Stimulated activated CD4-positive, alpha-beta T cell treated with anti-CD3 and anti-CD28 coated beads, Interleukin-2, amount 100 ng/mL, for 24 hours (primary cell): ENCODE measurements at regions not wholly inside any gene's neighbourhood (a gene's known extent, or its start where the extent isn't known, plus 50 kb on each side); places are given as distances from the start of the nearest gene placed in this dataset.

Experiments used
- DNase-seq, 2 donors: peaks; one replicate each; pipeline ENCODE4 v3.0.0-alpha.2; 2020

DNA sequence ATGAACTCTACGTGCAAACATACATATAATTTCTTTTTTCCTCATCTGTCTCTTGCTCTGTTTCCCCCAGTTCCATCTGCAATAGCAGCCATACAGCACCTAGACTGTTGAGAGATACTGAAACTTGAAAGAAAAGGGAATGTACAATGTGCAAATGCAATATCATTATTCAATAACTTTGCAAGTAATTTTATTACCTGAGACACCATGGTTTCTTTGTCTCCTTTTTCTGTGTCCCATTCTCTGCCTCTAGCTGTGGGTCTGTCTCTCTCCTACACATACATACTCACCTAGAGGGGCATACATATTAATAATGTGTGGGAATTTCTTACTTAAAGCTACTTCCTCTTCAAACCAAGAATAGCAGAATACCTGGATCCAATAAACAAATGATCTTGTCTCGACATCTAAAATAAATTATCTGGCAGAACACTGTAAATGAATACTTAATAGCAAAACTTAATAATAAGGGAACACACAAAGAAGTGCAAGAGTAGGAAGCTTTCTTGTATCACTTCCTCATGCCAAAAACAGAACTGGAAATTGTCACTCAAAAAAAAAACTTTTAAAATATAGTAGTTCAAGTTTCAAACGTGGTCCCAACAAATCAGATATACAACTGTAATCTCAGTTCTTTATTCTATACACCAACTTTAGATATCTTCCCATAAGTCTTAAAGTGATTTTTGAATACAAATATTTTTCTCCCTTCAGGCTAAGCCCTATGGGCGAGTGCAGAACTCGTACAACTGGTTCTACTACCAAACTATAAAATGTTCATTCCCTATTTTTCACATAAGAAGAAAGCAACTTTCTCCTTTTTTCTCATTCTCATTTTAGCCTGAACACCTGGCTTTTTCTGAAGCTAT is 194.6 kb downstream of the NRIP1 start:
- DNase-seq: no peak

DNA sequence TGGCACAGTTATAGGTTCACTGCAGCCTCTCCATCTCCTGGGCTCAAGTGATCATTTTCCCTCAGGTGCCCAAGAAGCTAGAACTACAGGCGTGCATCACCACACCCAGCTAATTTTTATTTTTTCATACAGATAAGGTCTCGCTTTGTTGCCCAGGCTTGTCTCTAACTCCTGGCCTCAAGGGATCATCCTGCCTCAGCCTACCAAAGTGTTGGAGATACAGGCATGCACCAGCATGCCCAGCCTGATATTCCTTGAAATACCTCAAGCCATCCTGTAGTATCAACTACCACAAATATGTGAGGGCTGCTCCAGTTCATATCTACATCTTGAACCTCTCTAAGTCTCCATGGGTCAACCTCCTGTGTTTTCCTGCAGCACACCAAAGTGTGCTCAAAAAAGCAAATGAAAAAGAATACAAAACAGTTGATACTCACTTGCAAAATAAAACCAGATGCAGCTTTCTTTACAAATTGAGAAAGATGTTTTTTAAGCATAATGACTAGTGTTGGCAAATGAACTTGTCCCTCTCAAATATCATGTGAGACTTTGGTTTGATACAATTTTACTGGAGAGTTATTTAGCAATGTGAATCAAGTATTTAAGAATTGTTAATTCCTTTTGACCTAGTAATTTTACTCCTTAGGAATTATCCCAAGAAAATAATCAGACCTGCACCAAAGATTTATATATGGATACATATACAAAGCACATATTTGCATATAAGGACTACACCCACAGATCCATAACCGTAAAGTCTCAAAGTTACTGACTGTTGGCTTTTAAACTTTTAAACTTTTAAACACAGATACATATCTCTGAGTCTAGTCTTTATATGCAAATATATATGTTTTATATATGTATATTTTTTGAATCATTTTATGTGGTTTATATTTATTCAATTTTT is 197.7 kb downstream of the NRIP1 start:
- no peak for DNase-seq

DNA sequence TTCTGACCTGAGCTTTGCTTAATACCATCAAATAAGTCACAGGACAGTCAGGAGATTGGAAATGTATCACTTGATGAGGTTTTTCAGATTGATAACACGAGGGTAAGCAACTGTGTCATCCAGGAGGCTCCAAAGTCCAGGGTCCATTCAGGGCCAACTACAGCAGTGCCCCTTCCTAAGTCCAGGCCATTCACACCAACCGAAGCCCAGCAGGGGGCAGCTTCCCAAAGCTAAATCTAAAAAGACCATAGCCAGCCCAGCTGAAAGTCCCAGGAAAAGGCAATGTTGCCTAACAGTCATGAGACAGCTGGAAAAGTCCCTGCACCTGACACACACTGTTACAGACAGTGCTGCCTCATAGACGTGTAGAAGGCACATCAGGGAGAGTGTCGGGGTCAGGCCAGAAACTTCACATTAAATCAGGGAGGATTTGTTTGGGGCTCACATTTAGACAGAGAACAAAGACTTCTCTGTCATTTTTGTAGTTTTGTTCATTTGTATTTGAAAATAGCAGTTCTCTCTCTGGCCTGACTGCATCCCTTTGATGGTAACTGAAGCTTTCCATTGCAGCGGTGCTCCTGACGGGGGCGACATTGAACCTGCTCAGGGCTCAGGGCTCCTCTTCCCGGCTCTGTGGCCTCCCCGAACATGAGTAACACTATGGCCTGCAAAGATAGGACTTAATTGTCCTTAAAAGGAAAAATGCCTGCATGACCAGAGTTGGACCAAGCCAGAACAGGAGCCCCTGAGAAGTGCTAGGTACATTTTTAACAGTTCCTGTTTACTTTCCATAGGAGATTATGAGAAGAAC is 200.4 kb downstream of the NRIP1 start:
- DNase-seq: peak; percentile 36 to 55

DNA sequence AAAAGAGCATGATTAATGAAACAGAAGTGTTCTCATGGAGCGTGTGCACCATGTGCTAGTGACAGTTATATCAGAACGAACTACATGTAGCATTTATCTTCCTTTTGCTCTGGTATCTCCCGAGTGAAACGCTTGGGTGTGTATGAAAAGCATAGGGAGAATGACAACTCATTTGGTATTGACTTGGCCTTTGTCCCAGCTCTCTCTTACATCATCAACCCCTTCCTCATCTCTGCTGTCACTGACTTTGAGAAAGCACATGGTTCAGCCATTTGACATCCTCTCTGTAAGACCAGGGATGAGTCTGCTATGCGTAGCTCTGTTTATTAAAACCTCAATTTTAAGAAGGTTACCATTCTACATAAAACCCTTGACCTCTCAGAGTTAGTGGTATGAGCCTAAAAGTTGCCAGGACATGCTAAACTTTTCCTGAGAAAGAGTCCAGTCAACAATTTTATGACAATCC is 201.0 kb downstream of the NRIP1 start:
- DNase-seq: no peak

DNA sequence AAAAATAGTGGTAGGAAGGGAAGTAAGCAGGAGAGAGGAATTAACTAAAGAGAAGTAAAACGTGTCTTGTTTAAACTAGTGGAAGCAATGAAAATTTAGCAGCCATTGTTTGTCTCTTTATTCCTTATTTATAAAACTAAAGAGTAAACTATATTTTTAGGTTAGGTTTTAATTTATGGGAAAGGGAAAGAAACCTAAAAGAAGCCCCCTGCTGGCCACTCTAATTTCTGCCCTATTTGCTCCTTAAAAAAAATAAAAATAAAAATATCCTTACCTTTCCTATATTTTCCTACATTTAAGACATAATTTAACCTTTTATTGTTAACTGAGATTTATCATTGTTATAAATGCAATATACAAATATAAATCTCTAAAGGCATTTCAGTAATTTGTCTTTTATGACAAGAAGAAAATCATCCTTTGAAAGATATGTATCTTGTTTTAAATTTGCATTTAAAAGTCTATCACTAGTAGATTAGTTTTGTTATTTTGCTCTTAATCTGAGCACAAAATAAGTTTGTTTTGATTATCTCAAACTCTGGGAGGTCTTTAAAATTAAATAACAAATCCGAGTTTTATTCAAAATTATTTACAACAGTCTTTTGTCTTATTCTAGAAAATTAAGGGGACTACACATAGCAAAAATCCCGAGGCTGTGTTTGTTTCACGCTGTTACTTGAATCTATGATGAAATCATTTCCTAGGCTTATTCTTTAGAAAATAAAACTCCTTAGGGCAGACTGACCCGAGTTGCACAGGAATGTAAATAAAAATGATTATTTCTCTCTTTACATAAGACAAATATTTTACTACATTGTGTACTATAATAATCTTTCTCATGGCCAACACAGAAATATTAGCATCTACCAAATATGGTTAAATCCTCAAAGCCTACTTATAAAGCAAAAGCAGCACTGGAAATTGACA is 201.7 kb downstream of the NRIP1 start:
- DNase-seq: peak; percentile 20 to 39

DNA sequence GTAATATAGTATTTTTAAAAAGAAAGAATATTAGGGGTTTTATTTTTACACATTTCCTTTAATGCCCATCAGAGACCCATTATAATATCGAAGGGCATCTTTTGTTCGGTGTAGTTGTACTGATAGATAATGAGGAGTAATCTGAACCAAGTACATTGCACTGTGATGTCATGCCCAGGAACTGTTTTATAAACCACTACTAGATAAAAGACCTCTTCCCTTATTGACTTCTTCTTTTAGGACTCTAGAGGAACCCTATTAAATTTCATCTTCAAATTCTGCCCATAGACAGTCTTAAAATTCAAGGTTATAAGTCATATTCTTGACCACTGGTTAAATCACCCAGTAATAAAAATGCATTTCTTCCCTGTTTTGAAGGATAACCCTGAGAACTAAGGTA is 206.5 kb downstream of the NRIP1 start:
- DNase-seq: no peak

DNA sequence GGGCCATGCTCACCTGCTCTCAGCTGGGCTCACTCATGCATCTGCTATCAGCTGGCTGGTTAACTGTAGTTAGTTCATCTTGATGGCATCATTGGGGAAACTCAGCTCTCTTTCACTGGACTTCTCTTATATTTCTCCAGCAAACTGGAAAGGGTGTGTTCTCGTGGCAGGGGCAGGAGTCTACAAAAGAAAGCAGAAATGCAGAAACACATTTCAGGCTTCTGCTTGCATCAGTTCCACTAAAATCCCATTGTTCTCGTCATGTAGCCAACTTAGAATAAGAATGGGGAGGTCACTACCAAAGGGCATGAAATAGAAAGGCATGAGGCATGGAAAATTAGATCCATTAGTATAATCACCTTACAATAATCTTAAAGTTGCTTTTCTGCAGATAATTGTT is 207.3 kb downstream of the NRIP1 start:
- no peak for DNase-seq

DNA sequence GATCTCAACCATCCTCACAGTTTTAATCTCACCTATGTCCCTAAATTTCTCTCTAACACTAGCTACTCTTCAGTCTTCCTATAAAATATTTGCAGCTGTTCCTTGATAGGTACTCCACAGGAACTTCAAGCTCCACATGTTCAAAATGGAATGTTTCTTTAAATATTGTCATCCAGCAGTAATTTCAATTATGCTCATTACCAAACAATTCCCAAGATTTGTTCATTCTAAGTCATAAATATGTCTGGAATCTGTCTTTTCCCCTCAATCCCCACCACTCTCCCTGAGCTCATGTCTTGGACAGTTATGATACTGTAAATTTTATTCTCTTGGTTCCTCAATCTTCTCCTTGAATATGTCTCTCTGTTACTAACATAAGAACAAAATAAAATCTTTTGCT is 214.4 kb downstream of the NRIP1 start:
- no peak for DNase-seq

DNA sequence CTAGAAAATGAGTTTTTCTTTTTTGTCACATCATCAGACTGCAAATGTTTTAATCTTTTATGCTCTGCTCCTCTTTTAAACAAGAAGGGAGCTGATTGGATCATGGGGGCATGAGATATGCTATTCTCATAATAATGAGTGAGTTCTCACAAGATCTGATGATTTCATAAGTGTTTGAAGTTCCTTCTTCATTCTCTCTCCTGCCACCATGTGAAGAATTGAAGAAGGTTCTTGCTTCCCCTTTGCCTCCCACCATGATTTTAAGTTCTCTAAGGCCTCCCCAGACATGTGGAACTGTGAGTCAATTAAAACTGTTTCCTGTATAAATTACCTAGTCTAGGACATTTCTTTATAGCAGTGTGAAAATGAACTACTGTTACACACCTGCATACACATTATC is 218.2 kb downstream of the NRIP1 start:
- no peak for DNase-seq

DNA sequence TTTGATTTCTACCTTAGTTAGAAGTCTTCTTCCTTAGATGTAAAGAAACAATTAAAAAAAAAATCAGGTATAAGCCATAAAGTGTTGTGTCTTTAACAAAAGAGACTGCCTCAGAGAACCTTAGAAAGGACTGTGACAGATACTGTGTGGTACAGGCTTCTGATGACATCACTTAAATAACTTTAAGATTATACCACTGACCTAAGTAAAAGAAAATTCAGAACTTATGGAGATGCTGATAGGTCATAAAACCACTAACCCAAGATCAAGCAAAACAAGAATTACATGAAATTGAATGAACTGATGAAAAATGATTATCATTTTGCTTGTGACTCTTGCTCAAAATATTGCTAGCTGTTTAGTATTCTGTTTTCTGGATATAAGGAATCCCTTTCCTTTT is 220.8 kb downstream of the NRIP1 start:
- no peak for DNase-seq

DNA sequence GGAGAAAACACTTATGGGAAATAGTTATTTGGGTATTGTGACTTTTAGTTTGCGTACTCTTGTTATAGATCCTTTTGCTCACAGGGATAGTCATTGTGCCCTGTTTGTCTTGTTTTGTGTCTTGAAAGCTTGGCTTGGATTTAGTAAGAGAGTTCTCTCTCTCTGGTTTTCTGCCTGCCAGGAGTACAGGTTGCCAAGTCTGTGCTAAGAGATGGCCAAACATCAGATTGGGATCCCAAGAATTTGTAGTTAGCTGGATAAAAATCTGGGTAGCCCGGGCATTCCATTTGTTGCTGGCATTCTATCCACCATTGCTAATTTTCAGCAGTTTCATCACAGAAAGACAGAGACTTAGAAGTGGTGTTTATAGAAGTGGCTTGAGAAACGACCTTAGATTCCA is 222.2 kb downstream of the NRIP1 start:
- no peak for DNase-seq

DNA sequence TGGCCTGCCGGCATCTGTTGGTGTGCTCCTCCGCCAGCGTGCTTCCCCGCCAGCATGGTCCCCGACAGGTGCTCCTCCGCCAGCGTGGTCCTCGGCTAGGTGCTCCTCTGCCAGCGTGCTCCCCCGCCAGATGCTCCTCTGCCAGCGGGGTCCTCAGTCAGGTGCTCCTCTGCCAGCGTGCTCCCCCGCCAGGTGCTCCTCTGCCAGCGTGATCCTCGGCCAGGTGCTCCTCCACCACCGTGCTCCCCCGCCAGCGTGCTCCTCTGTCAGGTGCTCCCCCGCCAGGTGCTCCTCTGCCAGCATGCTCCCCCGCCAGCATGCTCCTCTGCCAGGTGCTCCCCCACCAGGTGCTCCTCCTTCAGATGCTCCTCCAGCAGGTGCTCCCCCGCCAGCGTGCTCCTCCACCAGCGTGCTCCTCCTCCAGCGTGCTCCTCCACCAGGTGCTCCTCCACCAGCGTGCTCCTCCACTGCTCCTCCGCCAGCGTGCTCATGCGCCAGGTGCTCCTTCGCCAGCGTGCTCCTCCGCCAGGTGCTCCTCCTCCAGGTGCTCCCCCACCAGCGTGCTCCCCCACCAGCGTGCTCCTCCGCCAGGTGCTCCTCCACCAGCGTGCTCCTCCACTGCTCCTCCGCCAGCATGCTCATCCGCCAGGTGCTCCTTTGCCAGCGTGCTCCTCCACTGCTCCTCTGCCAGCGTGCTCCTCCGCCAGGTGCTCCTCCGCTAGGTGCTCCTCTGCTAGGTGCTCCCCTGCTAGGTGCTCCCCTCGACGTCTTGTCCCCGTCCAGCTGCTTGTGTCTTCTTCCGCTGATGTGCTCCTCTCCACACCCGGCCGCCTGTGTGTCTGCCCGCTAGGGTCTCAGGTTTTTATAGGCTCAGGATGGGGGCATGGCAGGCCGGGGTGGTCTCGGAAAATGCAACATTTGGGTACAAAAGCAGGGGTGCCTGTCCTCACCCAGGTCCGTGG is 223.0 kb downstream of the NRIP1 start:
- no peak for DNase-seq

DNA sequence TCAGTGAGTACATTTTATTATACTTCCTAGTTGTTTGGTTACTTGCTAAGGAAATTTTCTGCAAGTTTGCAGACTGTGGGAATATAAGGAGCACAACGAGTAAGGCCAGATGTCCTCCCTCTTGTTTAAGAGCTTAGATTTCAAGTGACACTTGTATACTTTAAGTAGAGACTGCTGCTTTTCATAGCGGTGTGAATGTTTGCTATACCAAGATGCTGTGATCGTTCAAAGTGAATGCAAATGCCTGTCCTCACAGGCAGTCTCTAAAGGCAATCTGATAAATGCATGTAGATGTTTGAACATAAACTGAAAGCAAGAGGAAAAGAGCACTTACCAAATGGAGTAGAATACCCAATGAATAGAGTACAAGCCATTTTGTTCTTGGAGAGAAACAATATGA is 226.4 kb downstream of the NRIP1 start:
- DNase-seq: no peak

DNA sequence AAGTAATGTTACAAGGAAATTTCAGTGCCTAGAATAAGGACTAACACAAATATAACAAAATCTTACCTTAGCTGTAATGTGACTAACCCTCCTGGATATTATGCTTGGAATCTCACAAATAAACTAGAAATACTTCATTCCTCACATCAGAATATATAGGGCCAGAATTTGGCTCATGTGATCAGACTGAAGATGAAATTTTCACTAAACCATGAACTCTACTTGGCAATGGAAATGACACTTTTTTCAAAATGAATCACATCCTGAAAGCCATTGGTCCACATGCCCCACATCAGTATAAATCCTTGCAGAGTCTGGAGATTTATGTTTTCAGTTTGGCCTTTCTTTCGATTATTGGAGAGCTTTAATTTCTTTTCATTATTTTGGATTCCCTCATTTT is 227.8 kb downstream of the NRIP1 start:
- no peak for DNase-seq

DNA sequence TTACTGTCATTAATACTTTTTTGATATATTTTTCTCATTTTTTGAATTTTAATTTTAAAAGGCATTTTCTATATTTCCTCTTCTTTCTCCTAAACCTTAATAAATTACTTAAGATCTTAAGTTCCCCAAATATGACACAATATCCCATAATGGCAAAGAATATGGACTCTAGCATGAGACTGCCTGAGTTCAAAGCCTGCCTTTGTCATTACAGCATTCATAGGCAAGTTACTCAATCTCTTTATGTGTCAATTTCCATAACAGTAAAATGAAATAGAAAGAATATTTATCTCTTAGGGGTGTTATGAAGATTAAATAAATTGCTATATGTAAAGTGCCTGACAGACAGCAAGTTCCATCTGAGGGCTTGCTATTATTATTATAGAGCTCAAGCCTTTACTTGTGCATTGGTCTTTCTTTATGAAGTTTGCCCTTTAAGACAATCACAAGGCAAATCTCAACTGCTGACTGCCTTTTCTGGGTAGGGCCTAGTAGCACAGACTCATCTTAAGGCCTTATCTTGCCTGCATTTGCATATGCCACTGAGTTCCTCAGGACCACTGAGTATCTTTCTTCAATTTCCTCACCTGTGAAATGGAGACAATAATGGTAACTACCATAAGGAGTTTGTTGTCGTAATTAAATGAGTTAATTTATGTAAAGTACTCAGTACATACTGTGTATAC is 231.0 kb downstream of the NRIP1 start:
- DNase-seq: no peak

DNA sequence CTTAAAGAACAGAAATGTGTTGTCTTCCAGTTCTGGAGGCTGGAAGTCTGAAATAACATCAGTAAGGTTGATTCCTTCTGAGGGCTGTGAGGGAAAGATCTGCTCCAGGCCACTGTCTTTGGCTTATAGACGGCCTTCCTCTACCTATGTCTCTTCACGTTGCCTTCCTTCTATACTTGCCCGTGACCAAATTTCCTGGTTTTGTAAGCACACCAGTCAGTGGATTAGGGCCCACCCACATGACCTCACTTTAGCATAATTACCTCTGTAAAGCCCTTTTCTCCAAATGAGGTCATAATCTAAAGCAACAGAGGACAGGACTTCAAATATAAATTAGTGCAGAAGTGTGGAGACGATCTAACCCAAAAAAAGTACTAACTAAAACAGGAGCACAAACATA is 231.6 kb downstream of the NRIP1 start:
- no peak for DNase-seq

DNA sequence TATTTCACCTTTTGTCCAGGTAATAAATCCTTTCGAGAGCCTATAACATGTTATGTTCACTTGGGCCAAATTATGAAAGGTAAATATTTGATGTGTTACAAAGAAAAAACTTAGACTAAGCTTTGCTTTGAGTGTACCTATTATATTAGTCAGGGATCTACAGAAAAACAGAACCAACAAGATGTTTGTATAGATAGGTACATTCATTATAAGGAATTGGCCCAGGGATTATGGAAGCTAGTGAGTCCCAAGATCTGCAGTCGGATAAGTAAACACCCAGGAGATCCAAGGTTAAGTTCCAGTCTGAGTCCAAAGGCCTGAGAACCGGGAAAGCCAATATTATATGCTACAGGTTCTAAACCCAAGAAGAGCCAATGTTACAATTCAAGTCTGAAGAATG is 234.5 kb downstream of the NRIP1 start:
- no peak for DNase-seq

DNA sequence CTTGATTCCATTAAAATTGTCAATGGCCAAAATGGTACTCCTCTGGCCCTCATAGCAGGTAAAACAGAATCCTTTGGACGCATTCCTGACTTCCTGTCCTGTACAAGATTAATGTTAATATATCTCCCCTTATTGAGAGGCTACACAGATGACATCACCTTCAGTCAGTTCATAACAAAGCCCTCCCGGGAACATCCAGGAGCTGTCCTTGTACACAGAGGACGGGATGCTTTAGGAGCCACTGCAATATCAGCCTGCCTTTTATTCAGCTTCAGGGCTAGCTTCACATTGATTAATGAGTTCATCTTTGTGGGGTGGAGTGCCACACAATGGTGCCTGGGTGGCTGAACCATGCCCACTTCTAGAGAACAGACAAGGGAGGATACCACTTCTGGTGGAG is 235.1 kb downstream of the NRIP1 start:
- no peak for DNase-seq

DNA sequence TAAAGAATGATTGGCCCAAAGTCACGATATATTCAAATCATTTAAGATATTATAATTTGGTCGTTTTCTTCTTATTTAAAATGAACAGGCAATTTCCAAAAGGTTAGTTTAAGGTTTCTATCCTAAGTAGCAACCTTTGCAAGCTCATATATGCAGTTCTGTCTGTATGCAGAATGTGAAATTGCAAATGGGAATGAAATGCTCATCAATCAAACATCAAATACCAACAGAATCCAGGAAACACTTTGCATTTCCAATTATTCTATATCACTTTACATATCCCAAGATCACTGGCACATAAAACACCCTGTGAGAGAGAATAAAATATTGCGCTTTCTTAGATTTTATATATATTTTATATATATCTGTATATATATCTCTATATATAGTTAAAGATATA is 237.3 kb downstream of the NRIP1 start:
- no peak for DNase-seq

DNA sequence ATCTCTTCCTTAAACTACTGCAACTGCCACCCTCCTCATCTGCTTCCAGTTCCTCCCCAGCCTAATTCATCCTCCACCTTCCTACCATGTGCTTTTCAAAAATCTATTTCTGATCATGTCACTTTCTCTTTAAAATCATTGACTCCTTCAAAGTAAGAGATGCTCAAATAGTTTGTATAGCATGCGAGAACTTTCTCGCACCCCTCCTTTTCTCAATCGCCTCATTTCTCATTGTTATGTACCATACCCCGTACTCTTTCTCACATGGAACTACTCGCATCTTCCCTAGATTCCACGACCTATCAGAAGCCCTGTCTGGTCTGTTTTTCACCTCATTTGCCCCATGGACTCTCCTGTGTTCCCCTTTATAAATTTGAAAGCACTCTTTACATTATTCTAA is 238.2 kb downstream of the NRIP1 start:
- no peak for DNase-seq
